Esophagus mucosa (tissue), 1 donor: ENCODE measurements at regions not wholly inside any gene's neighbourhood (a gene's known extent, or its start where the extent isn't known, plus 50 kb on each side); places are given as distances from the start of the nearest gene placed in this dataset.
"Not testable (repeated sequence)": the region's sequence is repeated elsewhere in the genome, so short reads cannot be mapped to it uniquely, and the experiment has no call there.

Experiments
- ATAC-seq: fragments of 200-7000 bp; cut with Tn5 transposase; one replicate; pipeline ENCODE4 v1.9.1; 2020
- donor health status: DM: yes; HTN: yes; CAD: no.

DNA sequence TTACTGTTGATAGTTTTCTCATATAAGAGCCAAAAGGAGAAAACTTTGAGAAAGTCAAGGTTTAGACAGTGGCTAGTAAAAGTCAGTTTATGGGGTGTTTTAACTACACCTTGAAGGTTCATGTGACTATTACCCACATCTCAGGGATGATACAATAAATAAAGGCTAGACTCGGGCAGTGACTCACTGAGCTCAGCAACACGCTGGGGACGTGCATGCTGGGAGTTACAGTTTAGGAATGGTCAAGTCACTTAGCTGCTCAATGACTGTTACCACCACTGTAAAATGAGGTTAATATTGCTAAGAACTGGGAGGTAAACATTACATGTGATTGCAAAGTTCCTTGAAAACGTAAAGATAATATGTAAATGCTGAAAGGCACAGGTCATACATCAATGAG lies 1254.4 kb upstream of the PHF14 start:
- no peak for ATAC-seq

- no peak for ATAC-seq
Observed at GRCh38 chr7:9719721-9720120, 1254.0 kb upstream of the PHF14 start.

DNA sequence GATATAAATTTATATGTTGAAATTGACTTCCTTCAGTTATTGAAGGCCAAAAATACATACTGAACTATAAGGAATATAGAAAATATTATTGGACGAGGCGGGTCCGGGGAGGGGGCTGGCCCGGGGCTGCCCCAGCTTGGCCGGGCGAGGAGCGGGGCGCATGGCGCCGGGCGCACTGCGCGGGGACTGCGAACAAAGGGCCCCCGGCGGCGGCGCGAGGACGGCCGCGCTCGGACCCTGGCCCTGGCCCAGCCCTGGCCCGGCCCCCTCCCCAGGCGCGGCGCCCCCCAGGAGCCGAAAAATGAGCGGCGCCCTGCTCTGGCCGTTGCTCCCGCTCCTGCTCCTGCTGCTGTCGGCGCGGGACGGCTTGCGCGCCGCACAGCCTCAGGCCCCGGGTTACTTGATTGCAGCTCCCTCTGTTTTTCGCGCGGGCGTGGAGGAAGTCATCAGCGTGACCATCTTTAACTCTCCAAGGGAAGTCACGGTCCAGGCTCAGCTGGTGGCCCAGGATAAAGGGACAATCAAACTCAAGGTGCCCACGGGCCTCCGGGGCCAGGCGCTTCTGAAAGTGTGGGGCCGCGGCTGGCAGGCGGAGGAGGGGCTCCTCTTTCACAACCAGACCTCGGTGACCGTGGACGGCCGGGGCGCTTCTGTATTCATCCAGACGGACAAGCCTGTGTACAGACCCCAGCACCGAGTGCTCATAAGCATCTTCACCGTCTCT lies 1247.6 kb upstream of the PHF14 start:
- ATAC-seq = not testable (repeated sequence)

DNA sequence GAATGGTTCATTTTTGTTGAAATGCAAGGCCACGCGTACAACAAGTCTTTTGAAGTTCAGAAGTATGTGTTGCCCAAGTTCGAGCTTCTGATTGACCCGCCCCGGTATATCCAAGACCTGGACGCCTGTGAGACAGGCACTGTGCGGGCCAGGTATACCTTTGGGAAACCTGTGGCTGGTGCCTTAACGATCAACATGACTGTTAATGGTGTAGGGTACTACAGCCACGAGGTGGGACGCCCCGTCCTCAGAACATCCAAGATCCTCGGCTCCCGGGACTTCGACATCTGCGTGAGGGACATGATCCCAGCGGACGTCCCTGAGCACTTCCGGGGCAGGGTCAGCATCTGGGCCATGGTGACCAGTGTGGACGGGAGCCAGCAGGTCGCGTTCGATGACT lies 1246.9 kb upstream of the PHF14 start:
- peak; percentile 28 for ATAC-seq

GRCh38 chr7:9727467-9727869 lies 1246.2 kb upstream of the PHF14 start:
- ATAC-seq = not testable (repeated sequence)

GRCh38 chr7:9728014-9728657 lies 1245.5 kb upstream of the PHF14 start:
- ATAC-seq = not testable (repeated sequence)

- ATAC-seq = no peak
Observed at GRCh38 chr7:9752033-9752432, 1221.6 kb upstream of the PHF14 start.

DNA sequence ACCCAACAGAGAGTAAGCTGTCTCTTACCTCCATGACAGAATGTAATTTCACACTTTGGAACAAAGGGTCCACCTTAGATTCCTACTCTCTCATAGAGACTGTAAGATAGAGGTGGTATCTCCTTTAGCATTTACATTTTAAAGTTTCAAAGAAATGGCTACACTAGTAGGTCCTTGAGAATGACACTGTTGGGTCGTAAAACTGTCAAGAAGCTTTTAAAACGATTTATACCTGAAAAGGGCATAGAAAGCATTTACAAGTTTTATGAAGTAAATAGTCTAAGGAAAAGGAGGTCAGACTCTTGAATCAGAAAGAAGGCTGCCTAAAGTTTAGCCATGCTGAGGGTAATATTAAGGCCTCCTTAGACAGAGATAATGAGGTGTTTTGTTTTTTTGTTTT lies 1212.4 kb upstream of the PHF14 start:
- ATAC-seq = no peak

GRCh38 chr7:9776900-9777299 lies 1196.8 kb upstream of the PHF14 start:
- no peak for ATAC-seq

- no peak for ATAC-seq
Observed at GRCh38 chr7:9778367-9778766, 1195.3 kb upstream of the PHF14 start.

DNA sequence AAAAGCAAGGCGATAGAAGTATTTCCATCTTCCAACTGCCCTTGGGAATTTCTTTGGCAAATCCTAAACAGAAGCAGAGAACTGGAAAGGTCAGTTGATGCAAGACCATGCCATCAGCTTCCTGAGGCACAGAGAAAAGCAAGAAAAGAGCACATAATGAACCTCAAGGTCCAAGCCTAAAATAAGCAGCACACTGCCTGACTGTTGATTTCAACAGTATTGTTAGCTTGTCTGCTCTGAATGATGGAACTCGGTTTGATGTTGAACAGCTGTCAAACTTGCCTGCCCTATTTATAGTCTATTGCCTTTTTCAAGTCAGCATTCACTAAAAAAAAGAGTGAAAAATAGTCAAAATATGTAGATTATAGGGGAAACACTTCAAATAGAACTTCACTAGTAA lies 1192.0 kb upstream of the PHF14 start:
- no peak for ATAC-seq

DNA sequence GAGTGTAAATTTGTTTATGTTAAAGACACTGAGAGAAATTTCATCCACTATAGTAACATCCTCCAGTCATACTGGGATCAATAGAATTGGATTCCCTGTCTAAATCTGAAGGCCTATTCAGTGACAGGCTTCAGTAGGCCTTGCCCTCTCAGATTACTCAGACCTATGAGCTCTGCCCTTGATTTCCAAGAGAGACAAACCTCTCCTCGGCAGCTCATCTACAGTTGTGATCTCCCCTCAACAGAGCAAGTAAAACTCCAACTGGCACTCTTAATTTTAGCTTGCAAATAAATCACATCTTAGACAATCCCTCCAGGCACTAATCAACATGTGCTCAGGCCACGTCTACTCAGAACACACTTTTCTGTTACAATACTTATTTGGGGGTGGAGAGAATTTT lies 1191.4 kb upstream of the PHF14 start:
- no peak for ATAC-seq

GRCh38 chr7:9785211-9785610 lies 1188.5 kb upstream of the PHF14 start:
- ATAC-seq = no peak

- no peak for ATAC-seq
Observed at GRCh38 chr7:9796241-9796640, 1177.4 kb upstream of the PHF14 start.

- no peak for ATAC-seq
Observed at GRCh38 chr7:9822458-9823290, 1151.0 kb upstream of the PHF14 start.

DNA sequence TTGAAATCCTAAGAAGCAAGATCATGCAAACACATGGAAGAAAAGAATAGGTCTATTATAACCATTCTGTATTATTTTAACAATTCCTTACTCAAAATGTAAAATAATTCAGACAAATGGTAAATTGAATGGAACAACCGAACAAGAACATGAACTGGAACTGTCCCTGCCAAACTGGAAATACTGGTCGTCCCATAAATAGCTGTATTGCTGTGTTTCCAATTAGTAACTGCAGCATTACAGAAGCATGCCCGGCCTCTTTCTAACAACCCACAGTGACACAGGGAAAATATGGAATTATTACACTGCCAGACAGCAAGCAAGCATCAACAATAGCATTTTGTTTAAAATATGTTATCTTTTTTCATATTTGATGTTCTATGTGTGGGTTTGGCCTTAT lies 1138.5 kb upstream of the PHF14 start:
- ATAC-seq = peak; percentile 80

- no peak for ATAC-seq
Observed at GRCh38 chr7:9836671-9837070, 1137.0 kb upstream of the PHF14 start.

DNA sequence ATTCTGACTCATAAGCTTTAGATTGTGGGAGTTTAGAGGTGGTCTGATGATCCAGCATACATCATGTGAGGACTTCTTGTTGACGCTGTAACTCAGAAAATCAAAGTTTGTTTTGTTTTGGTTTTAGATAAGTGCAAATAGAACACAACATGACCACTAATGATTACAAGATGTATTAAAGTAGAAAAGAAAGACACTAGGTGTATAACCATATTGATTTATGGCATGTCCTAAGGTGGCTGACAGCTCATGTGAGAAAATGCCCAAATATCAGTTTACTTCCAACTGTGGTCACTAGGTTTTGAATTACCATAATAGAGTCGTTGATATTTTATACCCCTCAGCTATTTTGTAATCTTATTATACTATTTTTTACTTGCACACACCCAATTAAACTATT lies 1131.4 kb upstream of the PHF14 start:
- ATAC-seq = no peak

- no peak for ATAC-seq
Observed at GRCh38 chr7:9846902-9847301, 1126.8 kb upstream of the PHF14 start.

GRCh38 chr7:9854605-9855004 lies 1119.1 kb upstream of the PHF14 start:
- no peak for ATAC-seq

GRCh38 chr7:9856668-9857067 lies 1117.0 kb upstream of the PHF14 start:
- ATAC-seq = no peak

- no peak for ATAC-seq
Observed at GRCh38 chr7:9863545-9863944, 1110.1 kb upstream of the PHF14 start.

GRCh38 chr7:9869151-9869550 lies 1104.5 kb upstream of the PHF14 start:
- no peak for ATAC-seq

DNA sequence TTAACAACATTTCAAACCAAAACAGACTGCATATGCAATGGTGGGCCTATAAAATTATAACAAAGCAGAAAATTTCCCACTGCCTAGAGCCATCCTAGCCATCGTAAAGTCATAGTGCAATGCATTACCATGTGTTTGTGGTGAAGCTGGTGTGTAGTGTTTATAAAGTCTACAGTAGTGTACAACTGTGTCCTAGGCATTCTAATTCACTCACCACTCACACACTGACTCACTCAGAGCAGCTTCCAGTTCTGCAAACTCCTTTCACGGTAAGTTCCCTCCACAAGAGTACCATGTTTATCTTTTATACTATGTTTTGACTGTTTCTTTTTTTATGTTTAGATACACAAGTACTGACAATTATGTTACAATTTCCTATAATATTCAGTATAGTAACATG lies 1104.1 kb upstream of the PHF14 start:
- no peak for ATAC-seq
